BJ (cell line): ENCODE measurements at regions not wholly inside any gene's neighbourhood (a gene's known extent, or its start where the extent isn't known, plus 50 kb on each side); places are given as distances from the start of the nearest gene placed in this dataset.

Experiments
- CTCF ChIA-PET: fragments of 350-600 bp; formaldehyde crosslinking; extraction: SDS; loops from one replicate; lab custom pipeline; 2021; ENCODE audit warnings: antibody characterized with exemption, inconsistent platforms; lab: Yijun Ruan, JAX
- POLR2A ChIA-PET: fragments of 300-600 bp; sonication (Branson Sonifier 250); formaldehyde crosslinking; extraction: SDS; loops from one replicate; lab custom pipeline; 2021; ENCODE audit warnings: antibody characterized with exemption; lab: Charles Lee
- DNase-seq: peaks from one replicate; pipeline ENCODE4 v3.0.0-alpha.2; 2011; ENCODE audit warnings: low read depth
- H3K27me3 ChIP-seq: 2 replicates; pipeline ENCODE4 v1.6.0; 2011; ENCODE audit warnings: low read length; ENCODE audit not compliant: control insufficient read depth, insufficient read depth
- H3K36me3 ChIP-seq: 2 replicates; pipeline ENCODE4 v1.5.1; 2011; ENCODE audit warnings: low read length; ENCODE audit not compliant: control insufficient read depth, insufficient read depth
- H3K4me3 ChIP-seq: 2 replicates; pipeline ENCODE4 v1.5.1; 2011; ENCODE audit warnings: low read depth, mild to moderate bottlenecking, control low read depth, low read length
- TF ChIP-seq, protein P1 (sequence below): IDR thresholded peaks from 2 replicates; pipeline ENCODE4 v1.5.1; 2011; ENCODE audit warnings: low read depth, mild to moderate bottlenecking, control low read depth, inconsistent platforms, low read length, moderate library complexity; ENCODE audit not compliant: insufficient read depth

DNA sequence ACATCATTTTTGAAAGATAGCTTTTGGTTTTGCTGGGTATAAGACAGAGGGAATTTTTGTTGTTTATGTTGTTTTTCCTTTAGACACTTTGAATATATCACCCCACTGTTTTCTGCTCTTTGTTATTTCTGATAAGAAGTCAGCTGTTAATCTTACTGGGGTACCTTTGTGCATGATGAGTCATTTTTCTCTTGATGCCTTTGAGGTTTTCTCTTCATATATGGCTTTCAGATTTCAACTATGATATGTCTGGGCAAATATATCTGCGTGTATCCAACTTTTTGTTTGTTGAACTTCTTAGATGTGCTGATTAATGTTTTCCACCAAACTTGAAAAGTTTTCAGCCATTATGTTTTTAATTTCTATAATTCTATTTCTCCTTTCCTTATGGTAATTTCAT lies 208.6 kb upstream of the TMEM72 start:
- ChIA-PET POLR2A (no interaction called here), CTCF (interaction anchor here (0.6 kb wide), 1 partner anchor 155 kb away, joined by 3 read pairs; no protein-coding TSS in a partner anchor)
- Histone ChIP-seq H3K4me3 (no peak overlapping the region), H3K36me3 (no peaks in the 10 kb centered on the region), H3K27me3 (no peaks in the 10 kb centered on the region)
- DNase-seq = no peak
- TF ChIP-seq, protein P1, sequence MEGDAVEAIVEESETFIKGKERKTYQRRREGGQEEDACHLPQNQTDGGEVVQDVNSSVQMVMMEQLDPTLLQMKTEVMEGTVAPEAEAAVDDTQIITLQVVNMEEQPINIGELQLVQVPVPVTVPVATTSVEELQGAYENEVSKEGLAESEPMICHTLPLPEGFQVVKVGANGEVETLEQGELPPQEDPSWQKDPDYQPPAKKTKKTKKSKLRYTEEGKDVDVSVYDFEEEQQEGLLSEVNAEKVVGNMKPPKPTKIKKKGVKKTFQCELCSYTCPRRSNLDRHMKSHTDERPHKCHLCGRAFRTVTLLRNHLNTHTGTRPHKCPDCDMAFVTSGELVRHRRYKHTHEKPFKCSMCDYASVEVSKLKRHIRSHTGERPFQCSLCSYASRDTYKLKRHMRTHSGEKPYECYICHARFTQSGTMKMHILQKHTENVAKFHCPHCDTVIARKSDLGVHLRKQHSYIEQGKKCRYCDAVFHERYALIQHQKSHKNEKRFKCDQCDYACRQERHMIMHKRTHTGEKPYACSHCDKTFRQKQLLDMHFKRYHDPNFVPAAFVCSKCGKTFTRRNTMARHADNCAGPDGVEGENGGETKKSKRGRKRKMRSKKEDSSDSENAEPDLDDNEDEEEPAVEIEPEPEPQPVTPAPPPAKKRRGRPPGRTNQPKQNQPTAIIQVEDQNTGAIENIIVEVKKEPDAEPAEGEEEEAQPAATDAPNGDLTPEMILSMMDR = no peak

DNA sequence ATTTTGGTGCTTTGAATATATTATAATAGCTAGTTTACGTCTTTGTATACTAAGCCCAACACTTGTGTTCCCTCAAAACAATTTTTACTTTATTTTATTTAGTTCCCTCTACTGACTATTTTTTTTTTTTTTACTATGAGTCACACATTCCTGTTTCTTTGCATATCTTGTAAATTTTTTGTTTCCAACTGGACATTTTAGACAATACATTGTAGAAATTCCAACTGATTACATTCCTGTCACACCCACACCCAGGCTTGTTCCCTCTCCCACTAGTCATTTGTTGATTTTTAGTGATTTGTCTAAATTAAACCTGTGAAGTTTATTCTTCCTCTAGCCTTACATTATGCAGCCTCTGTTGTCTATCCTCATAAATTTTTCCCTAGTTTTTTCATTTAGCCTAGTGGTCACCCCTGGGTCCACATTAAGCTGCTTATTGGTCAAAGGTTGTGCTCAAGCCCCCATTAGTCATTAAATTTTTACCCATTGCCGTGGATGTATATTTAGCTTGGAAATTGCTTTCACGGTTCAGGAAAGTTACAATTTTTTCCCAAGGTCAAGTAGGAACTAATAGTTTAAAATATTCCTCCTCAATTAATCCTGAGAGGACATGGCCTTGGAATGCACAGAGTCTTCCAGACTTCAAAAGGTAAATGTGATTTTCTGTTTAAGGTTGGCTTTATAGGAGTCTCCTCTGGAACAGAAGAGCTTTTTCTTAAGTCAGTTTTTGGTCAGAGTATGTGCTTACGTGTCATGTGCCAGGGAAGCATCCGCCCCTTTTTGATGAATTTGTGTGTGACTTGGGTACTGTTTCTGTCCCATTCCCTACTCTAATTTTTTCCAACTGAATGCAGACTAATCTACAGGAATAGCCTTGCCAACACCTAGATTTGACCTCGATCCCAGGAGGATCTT lies 207.6 kb upstream of the TMEM72 start:
- peak; percentile 72 for DNase-seq
- Histone ChIP-seq H3K36me3 (no peaks in the 10 kb centered on the region), H3K4me3 (no peak overlapping the region), H3K27me3 (no peaks in the 10 kb centered on the region)
- POLR2A ChIA-PET = no interaction called here
- CTCF ChIA-PET = interaction anchor here (0.8 to 0.9 kb wide), 3 partner anchors 35 to 161 kb away, joined by 3 to 4 read pairs (median 4); no protein-coding TSS in a partner anchor
- TF ChIP-seq, protein P1 = no peak

DNA sequence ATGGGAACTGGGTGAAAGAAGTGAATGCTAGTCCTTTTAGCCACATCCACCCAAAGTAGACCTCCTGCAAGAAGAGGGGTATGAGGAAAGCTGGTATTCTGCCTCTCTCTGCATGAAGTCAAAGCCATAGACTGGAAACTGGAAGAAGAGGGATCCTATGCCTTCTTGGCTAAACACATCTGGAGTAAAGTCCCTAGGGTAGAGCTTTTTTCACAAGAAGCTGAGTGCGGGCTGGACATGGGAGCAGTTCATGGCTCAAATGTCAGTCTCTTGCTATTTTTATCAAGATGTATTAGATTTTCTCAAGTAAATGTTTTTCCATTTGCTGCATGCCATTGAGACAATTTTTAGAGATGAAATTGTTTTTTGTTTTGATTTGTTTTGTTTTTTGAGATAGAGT lies 206.5 kb upstream of the TMEM72 start:
- no peaks in the 10 kb centered on the region for H3K36me3 ChIP-seq
- H3K4me3 ChIP-seq = no peak overlapping the region
- TF ChIP-seq, protein P1 = no peak
- ChIA-PET CTCF (interaction anchor here (0.8 to 2.0 kb wide), 3 partner anchors 8 to 320 kb away, joined by 3 to 10 read pairs (median 4); no protein-coding TSS in a partner anchor), POLR2A (no interaction called here)
- H3K27me3 ChIP-seq = no peaks in the 10 kb centered on the region
- no peak for DNase-seq

DNA sequence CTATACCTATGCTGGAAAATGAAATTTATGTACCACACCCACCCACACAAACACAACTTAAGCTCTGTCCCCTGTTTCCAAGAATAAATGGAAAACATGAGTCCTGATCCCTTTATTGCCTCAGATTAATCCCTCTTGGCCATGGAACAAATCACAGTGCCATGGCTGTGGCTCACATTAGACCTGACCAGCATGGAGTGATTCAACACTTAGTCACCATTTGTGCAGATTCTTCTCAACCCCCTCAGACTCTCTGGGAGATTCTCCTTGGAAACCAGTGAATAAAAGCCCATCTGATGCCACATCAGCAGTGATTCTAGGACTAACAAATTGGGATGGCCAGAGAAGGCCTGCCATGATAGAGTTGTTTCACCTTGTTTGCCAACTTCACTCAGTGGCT lies 204.4 kb upstream of the TMEM72 start:
- no peak overlapping the region for H3K4me3 ChIP-seq
- TF ChIP-seq, protein P1 = no peak
- H3K36me3 ChIP-seq = no peaks in the 10 kb centered on the region
- ChIA-PET POLR2A (no interaction called here), CTCF (interaction anchor here (0.8 to 1.2 kb wide), 2 partner anchors 17 to 151 kb away, joined by 3 read pairs; no protein-coding TSS in a partner anchor)
- no peaks in the 10 kb centered on the region for H3K27me3 ChIP-seq
- DNase-seq = peak; percentile 95

DNA sequence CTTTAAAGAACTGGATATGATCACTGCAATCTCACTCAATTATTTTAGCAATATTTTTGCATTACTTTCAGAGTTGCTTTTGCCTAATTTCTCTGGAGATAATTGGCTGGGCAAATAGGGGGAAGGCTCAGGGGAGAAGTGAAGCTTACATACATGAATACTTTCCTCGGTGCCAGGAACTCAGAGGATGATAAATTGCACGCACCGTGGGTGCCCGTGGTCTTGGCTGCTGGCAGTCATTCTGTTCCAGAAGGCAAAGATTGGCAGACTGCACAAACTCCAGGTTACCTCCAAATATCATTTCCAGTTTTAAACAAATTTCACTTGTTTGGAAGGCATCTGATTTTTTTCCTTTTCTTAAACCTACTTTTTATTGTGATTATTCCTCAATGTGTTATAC lies 197.8 kb upstream of the TMEM72 start:
- DNase-seq = no peak
- POLR2A ChIA-PET = no interaction called here
- CTCF ChIA-PET = no interaction called here

More for the DNA sequence above, 197.8 kb upstream of the TMEM72 start:
- Histone ChIP-seq H3K27me3 (no peaks in the 10 kb centered on the region), H3K4me3 (no peak overlapping the region), H3K36me3 (no peaks in the 10 kb centered on the region)
- TF ChIP-seq, protein P1 = no peak
